Panc1 (cell line): ENCODE measurements at regions not wholly inside any gene's neighbourhood (a gene's known extent, or its start where the extent isn't known, plus 50 kb on each side); places are given as distances from the start of the nearest gene placed in this dataset.

Source experiments
- ATAC-seq: fragments of 200-7000 bp; cut with Tn5 transposase; 2 replicates; pipeline ENCODE4 v1.9.1; 2020; ENCODE audit warnings: mild to moderate bottlenecking, moderate library complexity
- BruUV-seq: library from RNA; stranded (reverse); fragments of 400-500 nt; replicated peaks from 2 replicates; lab custom pipeline; 2021; lab: Mats Ljungman, UMichigan
- CTCF ChIA-PET: fragments of 300-600 bp; sonication (Branson Sonifier 250); formaldehyde crosslinking; loops from one replicate; lab custom pipeline; 2022; ENCODE audit warnings: antibody characterized with exemption; lab: Charles Lee
- POLR2A ChIA-PET: fragments of 300-600 bp; sonication (Branson Sonifier 250); formaldehyde crosslinking; loops from one replicate; lab custom pipeline; 2022; ENCODE audit warnings: antibody characterized with exemption; lab: Charles Lee
- DNase-seq: peaks from one replicate; pipeline ENCODE4 v3.0.0-alpha.2; 2010; ENCODE audit warnings: low read depth, low spot score
- H3K27ac ChIP-seq: 2 replicates; pipeline ENCODE4 v1.5.1; 2011; ENCODE audit warnings: mild to moderate bottlenecking, low read length, inconsistent platforms
- H3K27me3 ChIP-seq: fragments of 200-500 bp; sonication (Bioruptor generic); 2 replicates; pipeline ENCODE4 v1.6.0; 2014; ENCODE audit warnings: low read length, inconsistent platforms; ENCODE audit not compliant: control insufficient read depth, insufficient read depth
- H3K36me3 ChIP-seq: fragments of 200-500 bp; sonication (Bioruptor generic); 2 replicates; pipeline ENCODE4 v1.5.1; 2014; ENCODE audit warnings: inconsistent platforms, mild to moderate bottlenecking, low read length, moderate library complexity; ENCODE audit not compliant: control insufficient read depth, insufficient read depth
- H3K4me1 ChIP-seq: 2 replicates; pipeline ENCODE4 v1.5.1; 2011; ENCODE audit warnings: inconsistent platforms, mild to moderate bottlenecking, low read length, moderate library complexity; ENCODE audit not compliant: control insufficient read depth, insufficient read depth
- H3K4me3 ChIP-seq, 2 experiments: 2 replicates each; pipeline ENCODE4 v1.5.1; 2011 to 2012; ENCODE audit warnings: low read depth in 2 of 2, low read length in 2 of 2, mild to moderate bottlenecking in 2 of 2, inconsistent platforms in 1 of 2, moderate library complexity in 1 of 2
- H3K9me3 ChIP-seq: fragments of 200-500 bp; sonication (Bioruptor generic); 2 replicates; pipeline ENCODE4 v1.5.1; 2014; ENCODE audit warnings: low read depth, mild to moderate bottlenecking, inconsistent platforms, low read length, moderate library complexity; ENCODE audit not compliant: control insufficient read depth, insufficient read depth
- CTCF ChIP-seq: fragments of 450-650 bp; IDR thresholded peaks from 2 replicates; pipeline ENCODE4 v1.5.1; 2017; ENCODE audit warnings: mild to moderate bottlenecking
- POLR2AphosphoS5 ChIP-seq: IDR thresholded peaks from 2 replicates; pipeline ENCODE4 v1.6.1; 2012; ENCODE audit warnings: mild to moderate bottlenecking, low read depth, low read length, moderate library complexity
- REST ChIP-seq, 2 experiments: IDR thresholded peaks; 2 replicates each; pipeline ENCODE4 v1.6.1; 2011 to 2012; ENCODE audit warnings: low read depth in 2 of 2, control low read depth in 1 of 2, low read length in 1 of 2, mild to moderate bottlenecking in 1 of 2, moderate library complexity in 1 of 2; ENCODE audit not compliant: insufficient read depth in 1 of 2
- SIN3A ChIP-seq: IDR thresholded peaks from 2 replicates; pipeline ENCODE4 v1.6.1; 2012; ENCODE audit warnings: low read depth, mild to moderate bottlenecking, low read length, moderate library complexity, borderline replicate concordance; ENCODE audit not compliant: insufficient read depth
- TCF7L2 ChIP-seq: IDR thresholded peaks from 2 replicates; pipeline ENCODE4 v1.6.1; 2011; ENCODE audit warnings: mild to moderate bottlenecking, low read depth, low read length, inconsistent platforms
- in situ Hi-C: cut with HindIII; loops from 2 replicates; pipeline ENCODE4 v1.10.0; 2016; ENCODE audit warnings: low sequenced_read_pairs, low pct_unique_long_range_greater_than_20kb
- intact Hi-C: fragments of 100-400 bp; cut with micrococcal nuclease; formaldehyde crosslinking; loops from one replicate; pipeline ENCODE4 v1.10.0; 2022; ENCODE audit not compliant: unreplicated experiment

GRCh38 chr13:50459658-50460057 lies 383.8 kb downstream of the DLEU7 start:
- ATAC-seq (no peak), DNase-seq (no peak)
- Histone ChIP-seq H3K27me3 (no peaks in the 10 kb centered on the region), H3K9me3 (no peaks in the 10 kb centered on the region), H3K4me3 (no peak overlapping the region), H3K36me3 (no peaks in the 10 kb centered on the region), H3K27ac (no peak overlapping the region), H3K4me1 (no peaks in the 10 kb centered on the region)
- TF ChIP-seq POLR2AphosphoS5 (no peak), TCF7L2 (no peak), SIN3A (no peak), CTCF (no peak), REST (IDR thresholded peaks at IDR 0.05; ENCODE audit: insufficient read depth in 1 of 2, low read depth in 2 of 2, low read length in 1 of 2) (no peak)
- CTCF ChIA-PET = no interaction called here
- in situ Hi-C loops (no loop called here), intact Hi-C loops (no loop called here)
- POLR2A ChIA-PET = interaction anchor here (0.7 kb wide), 1 partner anchor 254 kb away, joined by 7 read pairs; no protein-coding TSS in a partner anchor
- no TSS peak for BruUV-seq

GRCh38 chr13:50460358-50460757 lies 383.1 kb downstream of the DLEU7 start:
- POLR2A ChIA-PET = interaction anchor here (0.7 kb wide), 1 partner anchor 253 kb away, joined by 7 read pairs; no protein-coding TSS in a partner anchor
- no TSS peak for BruUV-seq
- CTCF ChIA-PET = no interaction called here
- H3K9me3 ChIP-seq = no peaks in the 10 kb centered on the region
- H3K27ac ChIP-seq = no peak overlapping the region
- no peak for TF ChIP-seq REST (IDR thresholded peaks at IDR 0.05; ENCODE audit: insufficient read depth in 1 of 2, low read depth in 2 of 2, low read length in 1 of 2)
- no peak for TF ChIP-seq CTCF
- TF ChIP-seq POLR2AphosphoS5 = no peak
- no peak for TF ChIP-seq TCF7L2
- TF ChIP-seq SIN3A = no peak
- no peaks in the 10 kb centered on the region for H3K36me3 ChIP-seq
- intact Hi-C loops = no loop called here
- ATAC-seq (no peak), DNase-seq (no peak)
- H3K4me1 ChIP-seq = no peaks in the 10 kb centered on the region
- in situ Hi-C loops = no loop called here
- no peaks in the 10 kb centered on the region for H3K27me3 ChIP-seq
- no peak overlapping the region for H3K4me3 ChIP-seq
